Neuronal stem cell (in vitro differentiated cells): ENCODE measurements at regions not wholly inside any gene's neighbourhood (a gene's known extent, or its start where the extent isn't known, plus 50 kb on each side); places are given as distances from the start of the nearest gene placed in this dataset.

ENCODE experiments used
- DNase-seq: peaks from one replicate; pipeline ENCODE4 v3.0.0-alpha.2; 2013; ENCODE audit warnings: low spot score
- H2AFZ ChIP-seq: one replicate; pipeline ENCODE4 v1.6.1; 2013; ENCODE audit warnings: mild to moderate bottlenecking, low read length, inconsistent platforms
- H2AK5ac ChIP-seq: 2 replicates; pipeline ENCODE4 v1.6.1; 2013; ENCODE audit warnings: low read depth, mild to moderate bottlenecking, inconsistent platforms, low read length, moderate library complexity, mixed read lengths
- H2BK120ac ChIP-seq: 2 replicates; pipeline ENCODE4 v1.6.1; 2013; ENCODE audit warnings: low read depth, mild to moderate bottlenecking, inconsistent platforms, low read length, moderate library complexity, mixed read lengths
- H2BK12ac ChIP-seq: one replicate; pipeline ENCODE4 v1.6.1; 2013; ENCODE audit warnings: low read length, inconsistent platforms
- H2BK15ac ChIP-seq: 2 replicates; pipeline ENCODE4 v1.6.1; 2013; ENCODE audit warnings: mild to moderate bottlenecking, low read length, inconsistent platforms, mixed read lengths
- H2BK5ac ChIP-seq: one replicate; pipeline ENCODE4 v1.6.1; 2013; ENCODE audit warnings: inconsistent platforms, mild to moderate bottlenecking, low read length, moderate library complexity
- H3K14ac ChIP-seq: one replicate; pipeline ENCODE4 v1.6.1; 2013; ENCODE audit warnings: low read length, inconsistent platforms
- H3K18ac ChIP-seq: 2 replicates; pipeline ENCODE4 v1.6.1; 2013; ENCODE audit warnings: low read length, inconsistent platforms
- H3K23ac ChIP-seq: 2 replicates; pipeline ENCODE4 v1.6.1; 2013; ENCODE audit warnings: low read depth, mild to moderate bottlenecking, mixed read lengths, low read length, inconsistent platforms; ENCODE audit not compliant: poor library complexity
- H3K27ac ChIP-seq: replicated peaks from 3 replicates; pipeline ENCODE4 v1.5.1; 2013; ENCODE audit warnings: low read length, inconsistent platforms
- H3K27me3 ChIP-seq, 3 experiments: 2 replicates each; pipeline ENCODE4 v1.6.1; 2013; ENCODE audit warnings: low read length in 3 of 3, mild to moderate bottlenecking in 2 of 3, inconsistent platforms in 1 of 3, low read depth in 1 of 3, mixed read lengths in 1 of 3, moderate library complexity in 1 of 3; ENCODE audit not compliant: control insufficient read depth in 3 of 3, insufficient read depth in 3 of 3
- H3K36me3 ChIP-seq, 2 donors: replicated peaks in 1 of 2; 2 replicates each; pipeline ENCODE4 v1.6.1; 2013; ENCODE audit warnings: low read length in 2 of 2; ENCODE audit not compliant: control insufficient read depth in 2 of 2, insufficient read depth in 2 of 2
- H3K4ac ChIP-seq: 2 replicates; pipeline ENCODE4 v1.6.1; 2013; ENCODE audit warnings: inconsistent platforms, mild to moderate bottlenecking, low read length, moderate library complexity
- H3K4me1 ChIP-seq, 2 donors: 1 replicate in 1 of 2; 2 replicates in 1 of 2; pipeline ENCODE4 v1.6.1; 2013; ENCODE audit warnings: low read length in 2 of 2, low read depth in 1 of 2; ENCODE audit not compliant: control insufficient read depth in 2 of 2, insufficient read depth in 1 of 2
- H3K4me2 ChIP-seq: one replicate; pipeline ENCODE4 v1.6.1; 2013; ENCODE audit warnings: mild to moderate bottlenecking, low read length, inconsistent platforms; ENCODE audit not compliant: insufficient read depth, poor library complexity, severe bottlenecking
- H3K4me3 ChIP-seq, 2 donors: 2 replicates each; pipeline ENCODE4 v1.5.1; 2013; ENCODE audit warnings: low read length in 2 of 2, mild to moderate bottlenecking in 2 of 2, inconsistent platforms in 1 of 2, moderate library complexity in 1 of 2
- H3K79me1 ChIP-seq: one replicate; pipeline ENCODE4 v1.6.1; 2013; ENCODE audit warnings: low read depth, mild to moderate bottlenecking, inconsistent platforms, low read length, moderate library complexity
- H3K9ac ChIP-seq: one replicate; pipeline ENCODE4 v1.6.1; 2013; ENCODE audit warnings: mild to moderate bottlenecking, low read depth, low read length, inconsistent platforms; ENCODE audit not compliant: poor library complexity
- H3K9me3 ChIP-seq, 2 donors: replicated peaks in 1 of 2; 2 replicates each; pipeline versions ENCODE3 to v1.6.1; 2013; ENCODE audit warnings: low read length in 2 of 2, mild to moderate bottlenecking in 2 of 2, inconsistent platforms in 1 of 2, low read depth in 1 of 2, mixed read lengths in 1 of 2, moderate library complexity in 1 of 2; ENCODE audit not compliant: control insufficient read depth in 2 of 2, insufficient read depth in 1 of 2
- H4K8ac ChIP-seq: one replicate; pipeline ENCODE4 v1.6.1; 2013; ENCODE audit warnings: low read depth, mild to moderate bottlenecking, inconsistent platforms, low read length, moderate library complexity
- H4K91ac ChIP-seq: one replicate; pipeline ENCODE4 v1.6.1; 2013; ENCODE audit warnings: low read length, low read depth, mild to moderate bottlenecking, inconsistent platforms; ENCODE audit not compliant: poor library complexity
- WGBS, 2 donors: extraction: QIAGEN DNeasy Blood & Tissue Kit; methylation state at CpG; one replicate each; pipeline ENCODE4 v1.1.7; 2013; ENCODE audit warnings: missing lambda C conversion rate in 2 of 2, mixed read lengths in 1 of 2; ENCODE audit not compliant: insufficient read length in 2 of 2, insufficient replicate concordance in 1 of 2; ENCODE audit errors: extremely low coverage in 2 of 2; 5-methylcytosine and 5-hydroxymethylcytosine counted together

DNA sequence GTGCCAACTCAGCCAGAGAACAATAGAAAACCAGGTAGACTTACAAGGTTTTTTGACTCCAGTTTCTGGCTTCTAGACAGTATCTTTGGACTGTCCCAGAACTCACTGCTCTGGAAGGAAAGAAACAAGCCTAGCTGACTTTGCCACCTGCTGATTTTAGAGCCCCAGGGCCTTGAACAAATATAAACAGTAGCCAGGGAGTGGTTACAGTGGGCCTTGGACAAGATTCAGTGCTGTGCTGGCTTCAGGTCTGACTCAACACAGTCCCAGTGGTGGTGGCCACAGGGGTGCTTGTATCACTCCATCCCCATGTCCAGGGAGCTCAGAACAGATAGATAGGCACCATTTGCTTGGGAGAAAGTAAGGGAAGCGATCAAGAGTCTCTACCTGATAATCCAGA is 694.1 kb upstream of the ADGRL3 start:
- Histone ChIP-seq H3K79me1 (no peaks in the 10 kb centered on the region), H3K9me3 (peaks cover 0 to 3% of the 10 kb centered on the region in 2 donors), H2AFZ (no peak overlapping the region), H3K4ac (no peak overlapping the region), H3K27me3 (no peaks in the 10 kb centered on the region), H4K8ac (no peak overlapping the region), H3K4me3 (no peak overlapping the region), H2BK12ac (no peak overlapping the region), H3K23ac (no peak overlapping the region), H3K18ac (no peak overlapping the region), H3K4me2 (no peak overlapping the region), H3K27ac (no peak overlapping the region), H2BK15ac (no peak overlapping the region), H3K9ac (no peak overlapping the region), H3K36me3 (no peaks in the 10 kb centered on the region), H3K14ac (no peak overlapping the region), H2BK120ac (no peak overlapping the region), H4K91ac (no peak overlapping the region), H2AK5ac (no peak overlapping the region), H3K4me1 (peaks cover 0 to 3% of the 10 kb centered on the region in 2 donors), H2BK5ac (no peak overlapping the region)
- DNase-seq, result no peak
- WGBS, 2 donors, result no CpG with 5 or more reads among the region's 1 CpG

DNA sequence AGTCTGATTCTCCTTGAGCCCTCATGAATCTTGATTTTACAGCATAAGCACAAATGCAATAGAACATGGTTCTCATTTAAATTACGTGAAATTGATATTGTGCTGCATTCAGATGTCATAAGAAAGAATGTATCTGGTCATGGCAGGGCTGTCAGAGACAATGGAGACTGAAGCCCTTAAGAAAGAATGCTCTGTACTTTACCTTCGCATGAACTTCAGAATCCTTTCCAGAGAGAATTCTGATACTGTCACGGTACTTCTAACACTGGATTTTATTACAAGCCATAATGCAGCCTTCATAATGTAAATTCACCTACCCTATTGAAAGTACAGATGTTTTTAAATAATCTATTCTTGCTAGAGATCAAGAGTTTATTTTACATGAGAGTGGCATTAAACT is 677.9 kb upstream of the ADGRL3 start:
- Histone ChIP-seq H3K36me3 (no peaks in the 10 kb centered on the region), H3K4ac (no peak overlapping the region), H2AFZ (peak overlapping the region; percentile 1), H3K4me1 (peaks cover 0 to 2% of the 10 kb centered on the region in 2 donors), H3K9ac (no peak overlapping the region), H3K9me3 (no peaks in the 10 kb centered on the region), H3K23ac (no peak overlapping the region), H2BK12ac (no peak overlapping the region), H3K14ac (no peak overlapping the region), H2AK5ac (no peak overlapping the region), H3K4me3 (no peak overlapping the region), H2BK120ac (no peak overlapping the region), H3K27me3 (no peaks in the 10 kb centered on the region), H4K8ac (no peak overlapping the region), H3K79me1 (no peaks in the 10 kb centered on the region), H4K91ac (no peak overlapping the region), H3K18ac (no peak overlapping the region), H3K4me2 (no peak overlapping the region), H3K27ac (no peak overlapping the region), H2BK15ac (no peak overlapping the region), H2BK5ac (no peak overlapping the region)
- WGBS, 2 donors, result no CpG with 5 or more reads among the region's 3 CpGs
- no peak for DNase-seq

DNA sequence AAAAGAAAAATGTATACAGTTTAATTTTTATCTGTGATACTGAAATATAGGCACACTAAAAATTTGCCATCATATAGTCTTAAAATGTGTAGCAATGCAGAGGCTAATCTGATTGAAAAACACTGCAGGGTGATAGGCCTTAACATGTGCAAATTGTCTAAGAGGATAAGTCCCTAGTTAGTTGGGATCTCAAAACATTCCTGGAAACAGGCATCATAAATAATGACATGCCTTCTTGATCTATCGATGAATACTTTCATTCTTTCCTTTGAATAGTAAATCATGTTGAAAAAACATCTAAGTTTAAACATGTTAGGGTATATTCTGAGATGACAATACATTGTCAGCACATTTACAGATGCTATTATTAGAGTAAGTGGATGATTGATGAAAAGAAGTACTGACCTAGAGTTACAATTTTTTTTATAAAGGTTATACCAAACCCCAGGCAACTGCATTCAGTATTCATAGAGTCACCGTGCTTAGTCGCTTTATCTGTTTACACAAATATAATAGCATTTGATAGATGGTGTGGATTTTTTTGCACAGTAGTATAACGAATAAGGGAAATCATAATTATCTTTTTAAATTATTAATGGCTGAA is 668.2 kb upstream of the ADGRL3 start:
- Histone ChIP-seq H3K4me3 (no peak overlapping the region), H3K27me3 (no peaks in the 10 kb centered on the region), H2BK15ac (no peak overlapping the region), H4K91ac (no peak overlapping the region), H3K14ac (no peak overlapping the region), H2BK12ac (no peak overlapping the region), H3K36me3 (no peaks in the 10 kb centered on the region), H3K9me3 (no peaks in the 10 kb centered on the region), H3K9ac (no peak overlapping the region), H2AK5ac (no peak overlapping the region), H2AFZ (peak overlapping the region; percentile 23), H3K79me1 (no peaks in the 10 kb centered on the region), H3K4ac (no peak overlapping the region), H2BK120ac (no peak overlapping the region), H2BK5ac (no peak overlapping the region), H3K23ac (no peak overlapping the region), H3K4me2 (no peak overlapping the region), H3K4me1 (no peaks in the 10 kb centered on the region), H3K18ac (no peak overlapping the region), H3K27ac (no peak overlapping the region), H4K8ac (no peak overlapping the region)
- no CpG with 5 or more reads among the region's 4 CpGs for WGBS, 2 donors
- no peak for DNase-seq

DNA sequence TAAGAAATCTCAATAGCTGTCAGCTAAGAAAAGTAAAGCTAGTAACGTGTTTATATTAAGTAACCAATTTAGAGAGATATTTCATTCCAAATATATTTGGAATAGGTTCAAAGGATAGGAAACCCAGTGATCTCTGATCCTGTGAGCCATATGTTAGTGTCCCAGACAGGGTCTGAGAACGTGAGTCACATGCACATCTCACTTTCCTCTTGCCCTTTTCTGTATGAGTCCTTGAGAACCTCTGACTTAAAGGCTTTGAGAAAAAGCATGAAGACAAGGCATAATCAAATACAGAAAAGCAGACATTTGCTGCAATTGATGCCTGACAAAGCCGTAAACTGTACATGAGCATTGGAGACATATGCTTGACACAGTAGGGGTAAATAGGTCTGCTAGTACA is 655.1 kb upstream of the ADGRL3 start:
- Histone ChIP-seq H4K91ac (no peak overlapping the region), H3K27ac (no peak overlapping the region), H3K9me3 (no peaks in the 10 kb centered on the region), H3K4me1 (no peaks in the 10 kb centered on the region), H3K27me3 (no peaks in the 10 kb centered on the region), H4K8ac (no peak overlapping the region), H3K4me3 (no peak overlapping the region), H2BK5ac (no peak overlapping the region), H2AFZ (no peak overlapping the region), H3K4ac (no peak overlapping the region), H3K9ac (no peak overlapping the region), H2BK12ac (no peak overlapping the region), H3K79me1 (no peaks in the 10 kb centered on the region), H2BK15ac (no peak overlapping the region), H3K23ac (no peak overlapping the region), H2AK5ac (no peak overlapping the region), H3K18ac (no peak overlapping the region), H3K4me2 (no peak overlapping the region), H3K14ac (no peak overlapping the region), H3K36me3 (no peaks in the 10 kb centered on the region), H2BK120ac (no peak overlapping the region)
- DNase-seq, result no peak
- WGBS, 2 donors, result no CpG with 5 or more reads among the region's 3 CpGs
